GM21786 (cell line): ENCODE measurements at regions not wholly inside any gene's neighbourhood (a gene's known extent, or its start where the extent isn't known, plus 50 kb on each side); places are given as distances from the start of the nearest gene placed in this dataset.

ENCODE experiments used
- ATAC-seq: cut with Tn5 transposase; IDR thresholded peaks from one replicate; pipeline ENCODE4 v1.9.1; 2021; ENCODE audit not compliant: unreplicated experiment

DNA sequence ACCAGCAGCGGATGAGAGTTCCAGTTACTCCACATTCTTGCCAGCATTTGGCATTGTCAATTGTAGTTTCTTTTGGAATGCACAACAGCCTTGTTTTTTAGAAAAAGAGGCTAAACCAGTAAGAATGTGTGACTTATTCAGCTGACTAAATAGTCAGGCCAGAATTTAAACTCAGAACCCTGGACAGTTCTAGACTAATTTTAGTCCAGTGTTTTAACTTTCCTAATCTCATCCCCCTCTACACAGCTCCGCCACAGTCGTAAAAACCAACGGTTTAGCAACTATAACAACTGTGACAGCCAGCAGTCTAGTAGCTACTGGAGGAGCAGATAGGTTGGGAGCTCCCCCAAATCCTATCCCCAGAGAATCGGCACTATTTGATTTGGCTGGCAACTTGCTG is 103.7 kb downstream of the FOXD1 start:
- ATAC-seq, result no peak

DNA sequence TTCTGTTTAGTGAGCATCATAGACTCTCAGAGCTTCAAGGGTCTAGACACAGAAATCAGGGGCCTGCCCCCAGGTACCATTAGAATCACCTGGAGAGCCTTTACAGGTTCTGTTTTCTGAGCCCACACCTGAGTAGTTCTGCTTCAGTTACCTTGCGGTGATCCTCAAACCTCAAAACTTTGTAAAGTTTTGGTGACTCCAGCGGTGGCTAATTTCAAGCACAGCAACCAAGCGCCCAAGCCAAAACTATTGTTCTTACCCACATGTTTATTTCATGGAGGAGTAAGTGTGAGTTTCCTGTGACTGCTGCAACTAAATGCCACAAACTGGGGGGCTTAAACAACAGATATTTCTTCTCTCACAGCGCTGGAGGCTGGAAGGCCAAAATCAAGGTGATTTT is 108.9 kb downstream of the FOXD1 start:
- ATAC-seq, result no peak

DNA sequence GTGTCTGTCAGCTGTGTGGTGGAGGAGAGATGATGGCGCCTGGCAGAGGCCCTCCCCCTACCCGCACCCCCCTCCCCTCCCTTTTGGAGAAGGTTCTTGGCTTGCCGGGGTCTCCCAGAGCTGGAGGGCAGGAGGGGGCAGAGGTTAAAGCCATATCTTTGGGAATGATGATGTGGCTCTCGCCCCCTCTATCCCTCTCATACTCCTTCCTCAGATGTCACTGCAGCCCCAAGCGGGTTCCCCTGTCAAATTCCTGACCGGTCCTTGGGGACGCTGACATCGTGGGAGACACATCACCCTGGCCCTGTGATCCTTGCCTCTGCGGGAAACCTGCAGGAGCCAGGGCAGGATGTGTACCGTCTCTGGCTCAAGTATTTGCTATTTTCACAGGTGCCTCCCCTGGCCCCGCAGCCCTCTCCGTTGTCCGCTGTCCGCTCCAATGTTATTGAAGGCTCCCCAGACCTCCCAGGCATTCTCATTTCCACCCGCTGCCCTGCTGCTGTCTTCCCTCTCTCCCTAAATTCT is 109.5 kb downstream of the FOXD1 start:
- no peak for ATAC-seq

DNA sequence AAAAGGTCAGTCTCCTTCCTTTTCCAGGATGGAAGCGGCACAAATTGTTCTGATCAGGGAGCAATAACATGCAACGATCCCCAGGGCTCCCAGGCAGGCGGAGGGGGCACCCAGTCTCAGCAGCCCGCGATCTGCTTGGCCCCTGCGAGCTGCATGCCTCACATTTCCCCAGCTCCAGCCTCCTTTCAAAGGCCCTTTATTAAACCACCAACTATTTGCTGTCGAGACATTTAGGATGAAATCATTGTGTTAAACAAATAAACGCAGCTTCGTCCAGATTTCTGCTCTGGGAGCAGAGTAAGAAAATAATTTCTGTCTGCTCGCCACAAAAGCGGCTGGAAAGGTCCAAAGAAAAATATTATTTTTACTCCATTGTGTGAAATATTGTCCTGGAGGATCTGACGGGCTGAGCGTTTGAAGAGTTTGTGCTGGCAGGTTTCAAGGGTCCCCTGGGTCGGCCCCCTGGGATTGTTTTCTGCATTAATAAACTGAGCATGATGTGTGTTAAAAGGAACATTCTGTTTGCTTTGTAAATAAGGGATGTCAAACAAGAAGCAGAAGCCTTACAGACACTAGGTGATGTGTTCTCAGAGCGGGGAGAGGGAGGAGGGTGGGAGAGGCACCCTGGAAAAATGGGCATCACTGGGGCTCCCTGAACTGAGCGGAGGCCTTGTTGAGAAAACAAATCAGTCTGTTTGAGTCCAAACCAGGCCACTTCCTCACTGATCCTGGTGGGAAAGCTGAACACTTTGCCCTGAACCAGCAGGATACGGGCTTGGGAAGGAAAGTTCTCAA is 110.1 kb downstream of the FOXD1 start:
- ATAC-seq, result no peak

DNA sequence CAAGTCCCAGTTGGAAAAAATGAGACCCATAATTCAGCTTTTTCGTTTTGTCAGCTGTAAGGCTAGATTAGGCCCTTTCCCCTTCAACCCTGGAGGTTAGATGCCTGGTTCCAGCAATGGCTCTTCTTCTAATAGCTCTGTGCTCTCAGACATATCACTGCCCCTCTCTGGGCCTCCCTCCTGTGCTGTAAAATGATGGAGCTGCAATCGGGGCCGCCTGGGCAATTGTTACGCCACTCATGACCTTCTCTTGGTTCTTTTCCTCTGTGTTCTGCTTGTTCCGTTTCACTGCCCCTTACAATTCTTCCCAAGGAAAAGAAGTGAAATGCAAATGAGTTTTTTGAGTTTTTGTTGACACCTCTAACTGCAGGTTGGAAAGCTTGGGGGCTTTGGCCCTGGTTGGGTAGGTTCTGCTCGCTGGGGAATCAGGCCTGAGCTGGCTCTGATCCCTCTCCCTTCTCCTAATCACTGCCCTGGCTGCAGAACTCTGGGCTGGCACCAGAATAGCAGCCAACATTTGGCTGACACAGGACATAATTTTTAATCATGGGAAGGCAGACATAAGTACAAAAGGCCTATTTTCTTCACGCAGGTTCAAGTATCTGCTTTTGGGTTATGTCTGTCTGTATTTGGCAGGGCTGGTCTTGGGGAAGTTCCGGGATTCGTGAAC is 110.9 kb downstream of the FOXD1 start:
- no peak for ATAC-seq

DNA sequence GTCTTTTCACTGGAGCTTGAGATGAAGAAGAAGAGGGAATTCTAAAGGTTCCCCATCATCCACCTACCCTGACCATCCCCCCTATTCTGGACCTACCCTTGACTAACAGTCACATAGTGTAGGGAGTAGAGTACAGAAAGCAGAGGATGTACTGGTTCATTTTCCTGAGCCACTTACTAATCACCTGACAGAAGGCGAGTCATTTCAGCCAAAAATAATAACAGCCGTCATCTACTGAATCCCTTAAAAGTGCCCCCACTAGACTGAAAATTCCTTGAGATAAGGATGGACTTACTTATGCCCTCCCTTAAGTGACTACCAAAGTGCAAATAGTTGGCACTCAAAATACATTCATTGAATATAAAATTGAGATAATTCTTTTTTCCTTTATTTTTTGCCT is 112.2 kb downstream of the FOXD1 start:
- ATAC-seq, result no peak

DNA sequence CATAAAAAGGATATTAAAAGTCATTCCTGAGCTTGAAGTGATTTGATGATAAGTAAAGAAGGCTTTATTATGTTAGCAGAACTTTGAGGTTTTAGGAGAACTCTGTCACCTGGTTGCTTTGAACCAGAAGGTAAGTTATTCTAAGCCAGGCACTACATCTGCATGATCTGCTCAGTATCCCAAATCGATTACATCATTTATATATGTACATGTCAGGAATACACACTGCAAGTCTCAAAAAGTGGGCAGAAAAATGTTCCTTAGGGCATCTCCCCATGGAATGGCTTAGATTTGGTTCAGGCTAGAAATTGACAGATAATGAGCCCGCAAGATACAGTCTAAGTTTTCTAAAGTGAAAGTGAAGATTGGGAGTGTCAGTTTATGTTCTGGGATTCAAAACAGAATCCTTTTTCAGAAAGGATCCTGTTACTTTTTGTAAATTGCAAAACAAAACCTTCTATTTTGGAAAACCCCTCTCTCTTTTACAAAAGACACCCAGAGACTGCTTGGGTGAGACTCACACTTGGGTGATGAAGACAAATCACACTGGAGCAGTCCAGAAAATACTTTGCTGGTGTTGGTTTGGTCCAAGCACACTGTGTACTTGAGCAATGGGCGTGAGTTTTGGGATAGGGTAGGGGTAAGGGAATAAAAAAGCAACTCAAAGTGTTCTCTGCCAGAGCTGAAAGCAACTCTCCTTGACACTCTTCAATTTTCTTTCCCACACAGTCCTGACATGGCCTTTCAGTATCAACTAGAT is 114.5 kb downstream of the FOXD1 start:
- ATAC-seq, result no peak

DNA sequence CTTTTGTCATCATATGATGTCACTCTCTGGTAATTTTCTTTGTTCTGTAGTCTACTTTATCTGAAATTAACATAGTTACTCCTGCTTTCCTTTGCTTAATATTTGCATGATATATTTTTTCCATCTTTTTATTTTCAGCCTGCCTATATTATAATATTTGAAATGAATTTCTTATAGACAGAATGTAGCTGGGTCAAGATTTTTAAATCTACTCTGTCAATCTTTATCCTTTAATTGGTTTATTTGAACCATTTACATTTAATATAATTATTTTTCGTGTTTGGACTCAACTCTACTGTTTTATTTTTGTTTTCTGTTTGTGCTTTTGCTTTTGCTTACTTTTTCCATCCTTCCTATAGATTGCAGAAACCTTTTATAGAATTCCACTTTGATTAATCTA is 118.0 kb downstream of the FOXD1 start:
- no peak for ATAC-seq

DNA sequence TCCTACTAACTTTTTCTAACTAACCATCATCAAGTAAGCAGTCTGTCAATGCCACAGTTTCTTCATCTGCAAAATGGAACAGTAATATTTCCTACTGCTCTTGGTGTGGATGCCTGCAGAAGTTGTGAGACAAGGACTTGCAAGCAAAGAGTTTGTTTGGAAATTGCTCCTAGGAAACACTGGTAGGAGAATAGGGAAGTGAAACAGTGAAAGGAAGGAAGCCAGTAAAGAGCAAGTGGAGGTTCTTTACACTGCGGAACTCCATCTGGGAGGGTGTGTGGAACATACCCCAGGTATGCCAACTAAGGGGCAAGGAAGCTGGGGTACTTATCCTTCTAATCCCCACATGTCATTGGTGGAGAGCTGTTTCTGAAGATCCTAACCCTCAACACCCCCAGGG is 119.9 kb downstream of the FOXD1 start:
- no peak for ATAC-seq

DNA sequence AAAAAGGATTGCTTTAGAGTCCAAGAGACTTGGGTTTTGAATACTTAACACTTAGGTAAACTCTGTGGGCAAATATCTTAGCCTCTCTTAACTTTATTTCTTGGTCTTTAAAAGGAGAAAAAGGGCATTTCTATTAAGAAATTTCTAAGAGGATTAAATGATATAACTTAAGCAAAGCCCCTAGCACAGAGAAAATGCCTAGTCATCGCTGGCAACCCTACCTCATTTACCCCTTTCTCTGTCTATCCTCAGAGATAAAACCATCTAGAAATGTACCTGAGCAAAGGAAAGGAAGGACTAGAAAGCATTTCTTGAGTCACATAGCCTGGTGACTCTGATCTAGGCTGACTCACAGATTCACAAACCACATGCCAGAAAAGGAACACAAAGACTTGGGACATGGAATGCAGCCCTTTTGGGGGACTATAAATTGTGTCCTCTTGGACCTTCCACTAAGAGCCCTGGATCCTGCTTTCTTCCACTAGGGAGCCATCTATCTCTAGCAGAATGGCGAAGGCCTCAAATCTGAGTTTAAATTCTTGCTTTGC is 120.6 kb downstream of the FOXD1 start:
- no peak for ATAC-seq

DNA sequence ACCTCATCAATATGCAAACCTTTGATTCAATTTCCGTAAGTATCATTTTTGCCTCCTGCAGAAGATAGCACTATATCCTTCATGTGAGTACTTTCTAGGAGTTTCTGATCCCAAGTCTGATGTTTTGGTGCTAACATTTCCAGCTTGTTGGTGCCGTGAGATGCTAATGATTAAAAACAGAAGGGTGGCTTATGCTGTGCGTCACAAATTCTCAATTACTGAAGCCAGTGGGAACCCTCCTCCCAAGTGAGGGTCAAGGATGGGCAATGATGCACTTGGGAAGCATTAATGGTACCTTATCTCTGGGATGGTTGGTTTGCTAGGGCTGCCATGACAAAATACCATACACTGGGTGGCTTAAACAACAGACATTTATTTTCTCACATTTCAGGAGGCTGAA is 123.0 kb downstream of the FOXD1 start:
- no peak for ATAC-seq

DNA sequence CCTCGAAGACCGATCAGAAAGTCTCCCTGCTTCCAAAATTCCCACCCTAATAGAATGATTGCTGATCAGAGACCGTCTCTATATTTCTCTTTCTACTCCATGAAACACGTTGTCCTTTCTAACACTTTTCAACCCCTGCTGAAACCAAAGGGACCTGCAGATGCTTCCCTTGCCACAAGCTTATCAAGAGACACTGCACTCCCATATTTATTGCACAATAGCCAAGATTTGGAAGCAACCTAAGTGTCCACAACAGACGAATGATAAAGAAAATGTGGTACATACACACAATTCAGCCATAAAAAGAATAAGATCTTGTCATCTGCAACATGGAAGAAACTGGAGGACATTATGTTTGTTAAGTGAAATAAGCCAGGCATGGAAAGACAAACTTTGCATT is 125.1 kb downstream of the FOXD1 start:
- no peak for ATAC-seq

DNA sequence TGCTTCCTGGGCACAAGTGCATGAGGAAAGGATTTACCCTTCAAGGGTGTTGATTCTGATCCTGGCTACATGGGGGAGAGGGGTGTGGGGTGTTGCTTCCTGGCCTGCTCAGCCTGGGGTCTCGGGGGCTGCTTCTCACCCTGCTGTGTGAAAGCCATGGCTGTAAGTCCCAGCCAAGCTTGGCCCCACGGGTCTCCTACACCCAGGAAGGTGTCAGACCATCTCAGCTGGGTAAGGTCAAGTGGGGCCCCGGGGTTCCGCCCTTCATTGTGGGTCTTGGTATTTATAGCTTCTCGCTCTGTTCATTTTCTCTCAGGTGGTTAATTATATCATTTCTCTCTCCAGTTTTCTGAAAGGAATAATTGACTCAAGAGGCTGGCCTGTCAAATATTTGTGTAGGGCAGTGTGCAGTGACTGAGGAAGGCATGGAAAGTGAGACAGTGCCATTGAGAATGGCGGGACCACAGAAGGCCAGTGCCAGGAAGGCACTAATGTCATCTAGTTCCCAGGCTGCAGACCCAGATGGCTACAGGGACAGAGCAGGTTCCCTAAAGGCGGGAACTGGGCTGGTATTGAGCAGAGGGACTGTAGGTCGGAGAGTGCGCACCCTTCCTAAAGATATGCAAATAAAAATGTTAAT is 126.0 kb downstream of the FOXD1 start:
- no peak for ATAC-seq

DNA sequence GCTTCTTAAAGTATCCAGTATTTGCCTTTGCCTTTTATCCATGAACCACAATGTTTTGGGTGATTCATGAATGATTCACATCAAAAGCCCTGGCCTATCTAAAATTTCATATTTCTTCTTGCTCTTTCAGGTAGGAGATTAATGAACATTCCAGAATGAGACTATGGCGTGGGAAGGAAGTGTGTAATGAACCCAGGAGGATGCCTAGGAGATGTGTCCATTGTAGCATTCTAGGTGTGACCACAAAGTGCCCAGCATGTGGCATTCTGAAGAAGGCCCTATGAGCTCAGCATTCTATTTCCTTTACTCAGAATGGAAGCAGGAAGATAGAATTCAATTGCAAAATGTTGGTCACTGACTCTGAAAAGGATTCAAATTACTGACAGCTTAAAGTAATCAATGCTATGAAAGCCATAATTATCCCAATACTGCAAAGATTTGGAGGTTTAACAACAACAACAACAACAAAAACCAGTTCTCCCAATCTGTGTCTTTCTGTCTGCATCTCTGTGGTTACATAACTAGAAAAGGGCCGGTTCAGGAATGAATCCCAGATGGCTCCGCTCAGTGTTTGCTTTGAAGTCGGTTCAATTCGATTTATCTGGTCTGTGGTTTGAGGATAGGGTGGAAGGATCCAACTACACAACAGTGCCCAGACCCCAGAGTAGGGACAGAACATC is 126.7 kb downstream of the FOXD1 start:
- no peak for ATAC-seq

DNA sequence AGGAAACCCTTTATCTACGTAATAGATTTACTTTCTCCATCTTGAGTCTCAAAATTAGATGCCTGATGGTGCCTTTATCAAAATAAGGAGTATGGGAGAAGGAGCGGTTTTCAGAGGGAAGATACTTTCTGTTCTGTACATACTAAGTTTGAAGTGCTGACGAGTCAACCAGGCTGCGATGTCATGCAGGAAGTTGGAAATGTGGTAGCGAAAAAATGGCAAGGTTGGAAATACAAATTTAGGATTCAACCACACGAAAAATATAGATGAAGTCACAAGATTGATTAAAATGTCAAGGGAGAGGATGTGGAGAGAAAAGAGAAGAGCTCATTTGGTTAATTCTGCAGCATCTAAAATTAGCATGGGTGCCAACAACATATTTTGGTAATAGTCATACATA is 129.5 kb downstream of the FOXD1 start:
- no peak for ATAC-seq

DNA sequence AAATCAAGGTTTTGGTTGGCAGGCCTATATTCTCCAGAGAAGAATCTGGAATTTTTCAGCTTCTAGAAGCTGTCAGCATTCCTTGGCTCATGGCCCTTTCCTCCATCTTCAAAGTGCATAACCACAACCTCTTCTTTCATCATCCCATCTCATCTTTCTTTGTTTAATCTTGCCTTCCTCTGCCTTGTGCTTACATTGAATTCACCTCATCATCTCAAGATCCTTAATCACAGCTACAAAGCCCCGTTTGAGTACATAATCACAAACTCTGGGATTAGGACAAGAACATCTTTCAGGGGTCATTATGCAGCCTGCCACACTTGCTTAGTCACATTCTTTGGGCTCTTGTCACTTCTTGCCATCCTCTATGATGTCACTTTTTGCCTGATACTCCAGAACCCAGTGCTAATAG is 130.3 kb downstream of the FOXD1 start:
- no peak for ATAC-seq

DNA sequence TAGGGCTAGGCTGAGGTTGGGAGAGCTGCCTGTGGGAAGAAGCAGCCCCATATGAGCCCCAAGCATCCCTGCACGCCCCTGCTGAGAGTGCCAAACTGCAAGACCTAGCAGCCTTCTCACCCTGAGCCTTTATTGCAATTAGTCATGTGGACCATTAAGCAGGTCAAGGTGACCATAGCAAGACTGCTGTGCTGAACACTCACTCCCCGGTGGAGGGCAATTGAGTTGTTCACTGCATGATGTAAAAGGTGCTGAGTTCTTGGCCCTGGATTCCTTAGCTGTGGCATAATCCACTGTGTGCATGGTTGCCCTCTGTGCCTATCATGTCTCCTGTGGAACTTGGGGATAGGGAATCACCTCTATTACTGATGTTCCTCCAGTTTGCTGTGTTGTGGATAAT is 131.1 kb downstream of the FOXD1 start:
- ATAC-seq, result no peak

DNA sequence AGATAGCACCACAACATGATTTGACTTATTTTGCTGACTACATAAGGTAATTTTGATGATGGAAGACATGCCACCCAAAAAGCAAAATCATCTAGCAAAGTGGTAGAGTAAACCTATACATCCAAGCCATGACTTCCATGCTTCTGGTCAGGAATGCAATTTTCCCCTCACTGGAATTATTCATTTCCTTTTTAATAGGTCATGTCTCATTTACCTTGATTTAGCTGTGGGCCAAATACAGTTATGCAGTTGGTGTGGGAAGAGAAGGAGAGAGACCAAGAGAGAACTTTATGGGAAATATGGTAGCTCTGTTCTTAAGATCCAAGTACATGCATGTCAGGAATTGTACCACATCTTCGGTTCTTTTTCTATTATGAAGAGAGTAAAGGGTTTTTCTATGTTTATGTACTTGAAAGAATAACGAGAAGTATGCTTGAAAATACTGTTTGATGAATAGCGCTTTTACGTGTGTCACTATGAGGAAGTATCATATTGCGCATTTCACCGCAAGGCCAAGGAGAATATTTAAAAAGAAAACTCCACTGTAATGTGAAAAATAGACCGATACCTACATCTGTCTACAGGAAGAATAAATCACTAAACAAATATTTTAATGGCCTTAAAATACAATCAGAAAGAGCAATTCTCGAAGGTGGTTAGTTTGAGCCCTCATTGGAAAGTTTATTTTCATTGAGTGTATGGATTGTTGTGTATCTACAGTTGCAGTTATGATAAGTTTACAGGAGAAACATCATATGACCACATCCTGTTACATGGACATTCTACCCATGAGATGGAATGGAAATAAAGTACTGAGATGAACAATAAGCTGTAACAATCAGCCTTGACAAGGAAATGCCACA is 134.0 kb downstream of the FOXD1 start:
- no peak for ATAC-seq

DNA sequence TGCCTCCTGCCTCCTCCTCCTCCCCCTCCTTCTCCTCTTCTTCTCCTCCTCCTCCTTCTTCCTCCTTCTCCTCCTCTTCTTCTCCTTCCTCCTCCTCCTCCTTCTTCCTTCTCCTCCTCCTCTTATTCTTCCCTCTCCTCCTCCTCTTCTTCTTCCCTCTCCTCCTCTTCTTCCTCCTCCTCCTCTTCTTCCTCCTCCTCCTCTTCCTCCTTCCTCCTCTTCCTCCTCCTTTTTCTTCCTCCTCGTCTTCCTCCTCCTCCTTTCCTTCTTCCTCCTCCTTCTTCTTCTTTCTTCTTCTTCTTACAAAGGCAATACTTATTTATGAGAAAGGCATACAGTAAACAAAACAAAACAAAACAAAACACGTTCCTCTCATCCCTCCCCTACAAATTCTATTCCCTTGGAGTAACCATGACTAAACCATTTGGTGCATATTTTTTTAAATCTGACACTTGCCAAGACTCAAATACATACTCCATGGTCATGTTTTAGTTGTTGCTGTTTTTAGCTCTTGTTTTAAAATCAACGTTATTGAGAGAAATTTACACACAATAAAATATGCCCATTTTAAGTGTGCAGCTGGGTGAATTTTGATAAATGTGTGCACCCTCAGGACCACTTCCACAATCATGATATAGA is 135.6 kb downstream of the FOXD1 start:
- ATAC-seq, result no peak
